ENCODE measurements at regions not wholly inside any gene's neighbourhood (a gene's known extent, or its start where the extent isn't known, plus 50 kb on each side); places are given as distances from the start of the nearest gene placed in this dataset.

- no peak for FAIRE-seq
These were observed 153.4 kb upstream of the PPP1R26 start for GRCh38 chr9:135326141-135326540.

GRCh38 chr9:135326633-135327152 is 152.9 kb upstream of the PPP1R26 start:
- FAIRE-seq = no peak

GRCh38 chr9:135328485-135329417 is 150.8 kb upstream of the PPP1R26 start:
- FAIRE-seq = no peak

- no peak for FAIRE-seq
These were observed 149.8 kb upstream of the PPP1R26 start for GRCh38 chr9:135329571-135330306.

- FAIRE-seq = no peak
These were observed 149.3 kb upstream of the PPP1R26 start for GRCh38 chr9:135330307-135330631.

- no peak for FAIRE-seq
These were observed 148.6 kb upstream of the PPP1R26 start for GRCh38 chr9:135330685-135331590.

- no peak for FAIRE-seq
These were observed 147.1 kb upstream of the PPP1R26 start for GRCh38 chr9:135332516-135332915.

- no peak for FAIRE-seq
These were observed 146.4 kb upstream of the PPP1R26 start for GRCh38 chr9:135332979-135333748.

- FAIRE-seq = no peak
These were observed 144.6 kb upstream of the PPP1R26 start for GRCh38 chr9:135334953-135335460.

- no peak for FAIRE-seq
These were observed 143.8 kb upstream of the PPP1R26 start for GRCh38 chr9:135335691-135336181.

GRCh38 chr9:135336722-135337527 is 142.7 kb upstream of the PPP1R26 start:
- FAIRE-seq = no peak

GRCh38 chr9:135338546-135338945 is 141.0 kb upstream of the PPP1R26 start:
- no peak for FAIRE-seq

- FAIRE-seq = no peak
These were observed 140.1 kb upstream of the PPP1R26 start for GRCh38 chr9:135339378-135339973.

- FAIRE-seq = no peak
These were observed 139.4 kb upstream of the PPP1R26 start for GRCh38 chr9:135340143-135340655.

GRCh38 chr9:135340726-135341475 is 138.7 kb upstream of the PPP1R26 start:
- no peak for FAIRE-seq

GRCh38 chr9:135341612-135342169 is 137.9 kb upstream of the PPP1R26 start:
- FAIRE-seq = no peak

- no peak for FAIRE-seq
These were observed 137.1 kb upstream of the PPP1R26 start for GRCh38 chr9:135342206-135343130.

- no peak for FAIRE-seq
These were observed 136.4 kb upstream of the PPP1R26 start for GRCh38 chr9:135343136-135343535.

Measured in endometrium (tissue), 2 donors.